Activated CD4-positive, alpha-beta T cell treated with anti-CD3 and anti-CD28 coated beads, Interleukin-2, Interleukin-4, amounts not matched to agents 100 ng/mL and 50 ng/mL, durations not matched to agents 16 hours and 8 hours (primary cell): ENCODE measurements at regions not wholly inside any gene's neighbourhood (a gene's known extent, or its start where the extent isn't known, plus 50 kb on each side); places are given as distances from the start of the nearest gene placed in this dataset.

ENCODE experiments used
- DNase-seq: peaks from one replicate; pipeline ENCODE4 v3.0.0-alpha.2; 2020; ENCODE audit warnings: low spot score

- DNase-seq, result no peak
Measured at GRCh38 chr5:61966296-61966955, 339.6 kb upstream of the KIF2A start.

GRCh38 chr5:61966997-61967396 lies 339.0 kb upstream of the KIF2A start:
- no peak for DNase-seq

GRCh38 chr5:61967681-61968080 lies 338.3 kb upstream of the KIF2A start:
- no peak for DNase-seq

DNA sequence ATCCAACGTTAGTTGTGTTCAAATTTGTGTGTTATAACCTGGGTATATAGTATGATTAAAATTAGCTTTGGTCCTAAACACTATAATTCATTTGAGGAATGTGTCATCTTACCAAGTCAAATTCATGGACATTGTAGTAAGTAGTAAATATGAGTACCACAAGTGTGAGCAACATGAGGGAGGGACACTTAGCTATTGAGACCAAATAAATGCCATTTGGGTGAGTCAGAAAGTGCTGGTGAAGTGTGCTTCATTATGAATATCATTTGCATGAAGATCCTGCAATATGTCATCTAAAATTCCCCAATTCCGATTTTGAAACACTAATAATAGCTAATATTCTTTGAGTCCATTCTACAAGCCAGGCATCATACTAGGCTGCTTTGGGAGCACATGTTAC lies 336.7 kb upstream of the KIF2A start:
- no peak for DNase-seq

DNA sequence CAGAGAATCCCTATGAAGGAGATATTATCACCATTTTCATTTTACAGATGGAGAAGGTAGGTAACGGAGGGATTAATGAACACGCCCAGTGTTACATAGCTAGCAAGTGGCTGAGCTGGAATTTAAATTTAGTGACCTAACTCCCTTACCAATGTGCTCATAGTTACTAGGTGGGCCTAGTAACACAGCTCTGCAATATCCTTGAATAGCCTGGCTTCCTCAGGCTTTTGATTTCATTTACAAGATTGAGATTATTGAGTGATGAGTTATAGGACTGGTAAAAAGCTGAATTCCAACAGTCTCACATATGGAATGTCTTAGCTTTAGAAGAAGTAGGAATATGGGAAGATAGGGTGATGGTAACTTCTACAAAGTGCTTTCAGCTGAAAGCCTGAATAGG lies 336.3 kb upstream of the KIF2A start:
- no peak for DNase-seq

DNA sequence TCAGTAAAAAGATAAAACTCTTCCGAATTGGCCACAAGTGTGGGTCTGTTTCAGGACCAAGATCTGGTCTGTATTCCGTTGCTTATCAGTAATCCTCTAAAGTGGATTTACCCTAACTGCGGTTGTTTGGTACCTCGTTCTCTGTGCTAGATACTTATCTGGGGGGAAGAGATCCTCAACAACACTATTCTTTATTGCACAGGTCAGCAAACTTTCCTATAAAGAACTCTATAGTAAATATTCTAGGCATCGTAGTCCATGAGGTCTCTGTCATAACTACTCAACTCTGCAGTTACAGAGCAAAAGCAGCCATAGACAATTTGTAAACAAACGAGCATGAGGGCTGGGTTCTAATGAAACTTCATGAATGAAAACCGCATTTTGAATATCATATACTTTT lies 335.8 kb upstream of the KIF2A start:
- DNase-seq, result no peak

DNA sequence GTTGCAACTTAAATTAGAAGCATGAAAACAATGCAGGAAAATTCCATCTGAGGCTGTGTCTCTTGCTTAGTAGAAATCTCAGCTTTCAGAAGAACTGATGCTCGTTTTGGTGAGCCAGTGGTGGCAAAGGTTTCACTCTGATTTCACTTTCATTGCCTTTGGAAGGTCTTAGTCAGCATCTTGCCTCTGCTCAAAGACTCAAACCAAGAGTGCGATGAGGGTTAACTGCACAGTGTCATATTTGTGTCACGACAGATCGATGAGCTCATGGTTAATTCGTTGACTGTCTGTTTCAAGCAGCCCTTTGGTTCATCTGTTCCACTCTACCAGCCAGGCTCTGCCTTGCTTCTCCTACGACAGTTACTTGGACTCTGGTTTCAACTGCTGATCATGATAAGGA lies 331.3 kb upstream of the KIF2A start:
- peak; percentile 58 for DNase-seq

- no peak for DNase-seq
Measured at GRCh38 chr5:61981886-61982285, 324.1 kb upstream of the KIF2A start.

- DNase-seq, result no peak
Measured at GRCh38 chr5:61991430-61991829, 314.6 kb upstream of the KIF2A start.

DNA sequence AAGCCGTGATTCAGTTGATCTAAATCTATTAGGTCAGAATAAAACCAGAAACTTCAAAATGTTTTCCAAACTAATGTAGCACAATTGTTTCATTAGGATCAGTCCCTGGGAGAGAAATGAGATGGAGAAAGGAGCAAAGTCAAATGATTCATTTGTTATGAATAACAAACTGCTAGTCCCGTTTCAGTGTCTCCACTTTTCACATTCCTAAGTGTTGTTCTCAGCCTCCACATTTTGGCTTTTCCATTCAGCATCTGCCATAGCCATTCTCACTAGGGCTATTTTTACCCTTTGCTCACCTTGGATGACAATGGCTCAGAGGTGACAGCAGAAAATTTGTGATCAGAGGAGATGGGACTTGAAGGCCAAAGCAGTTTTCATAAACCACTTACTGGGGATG lies 314.1 kb upstream of the KIF2A start:
- no peak for DNase-seq

GRCh38 chr5:61993295-61993927 lies 312.6 kb upstream of the KIF2A start:
- no peak for DNase-seq

- DNase-seq, result no peak
Measured at GRCh38 chr5:61994171-61994570, 311.8 kb upstream of the KIF2A start.

- no peak for DNase-seq
Measured at GRCh38 chr5:61995486-61995885, 310.5 kb upstream of the KIF2A start.

GRCh38 chr5:61999371-61999770 lies 306.6 kb upstream of the KIF2A start:
- no peak for DNase-seq

- DNase-seq, result no peak
Measured at GRCh38 chr5:62000646-62001045, 305.4 kb upstream of the KIF2A start.

GRCh38 chr5:62001640-62002039 lies 304.4 kb upstream of the KIF2A start:
- no peak for DNase-seq

DNA sequence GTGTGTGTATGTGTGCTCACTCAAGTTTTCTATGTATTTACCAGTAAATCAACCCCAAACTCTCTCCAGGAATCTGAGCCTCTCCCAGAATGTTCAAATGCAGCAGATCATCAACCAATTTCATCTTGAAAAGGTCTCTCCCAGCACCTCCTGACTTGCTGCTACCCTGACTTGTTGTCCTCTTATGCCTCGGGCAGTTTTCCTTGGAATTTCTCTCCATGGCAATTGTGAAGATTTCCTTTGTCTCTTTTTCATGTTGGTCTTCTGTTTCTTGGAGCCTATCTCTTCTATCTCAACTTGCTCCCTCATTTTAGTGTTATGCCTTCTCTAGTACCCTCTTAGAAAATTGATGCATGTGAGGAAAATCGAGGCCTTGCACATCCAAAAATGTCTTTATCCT lies 303.6 kb upstream of the KIF2A start:
- no peak for DNase-seq

- no peak for DNase-seq
Measured at GRCh38 chr5:62005551-62005950, 300.5 kb upstream of the KIF2A start.

DNA sequence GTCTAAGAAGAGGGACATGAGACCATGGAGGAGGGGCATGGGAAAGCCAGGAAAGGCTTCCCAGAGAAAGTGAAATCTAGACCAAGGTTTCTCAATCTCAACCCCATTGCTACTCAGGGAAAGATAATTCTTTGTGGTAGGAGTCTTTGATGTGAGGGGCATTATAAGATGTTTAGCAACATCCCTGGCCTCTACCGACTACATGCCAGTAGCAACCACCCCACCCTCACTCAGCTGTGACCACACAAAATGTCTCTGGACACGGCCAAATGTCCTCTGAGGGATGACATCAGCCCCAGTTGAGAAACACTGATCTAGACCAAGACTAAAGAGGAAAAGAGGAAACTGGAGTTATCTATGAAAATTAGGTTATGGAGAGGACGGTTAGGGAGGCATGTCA lies 298.5 kb upstream of the KIF2A start:
- no peak for DNase-seq

- no peak for DNase-seq
Measured at GRCh38 chr5:62011089-62011664, 294.8 kb upstream of the KIF2A start.

GRCh38 chr5:62017092-62017491 lies 288.9 kb upstream of the KIF2A start:
- DNase-seq, result no peak

GRCh38 chr5:62029303-62029702 lies 276.7 kb upstream of the KIF2A start:
- no peak for DNase-seq

GRCh38 chr5:62030326-62030725 lies 275.7 kb upstream of the KIF2A start:
- DNase-seq, result no peak

DNA sequence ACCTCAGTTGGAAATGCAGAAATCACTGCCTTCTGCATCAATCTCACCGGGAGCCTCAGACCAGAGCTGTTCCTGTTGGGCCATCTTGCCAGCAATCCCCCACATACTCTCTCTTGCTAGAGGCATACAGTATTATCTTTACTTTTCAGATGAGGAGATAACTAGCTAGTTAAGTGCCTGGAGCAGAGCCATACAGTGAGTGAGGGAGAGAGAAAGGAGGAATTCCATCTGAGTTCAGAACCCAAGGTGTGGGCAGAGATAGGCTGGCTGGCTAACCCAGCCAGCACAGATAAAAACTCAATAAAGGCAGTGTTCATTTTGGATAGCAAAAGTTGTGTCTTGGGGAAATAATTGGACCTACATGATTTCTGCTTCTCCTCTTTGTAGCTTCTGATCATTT lies 268.0 kb upstream of the KIF2A start:
- DNase-seq, result no peak
